Skeletal muscle tissue (tissue), 3 donors: ENCODE measurements at regions not wholly inside any gene's neighbourhood (a gene's known extent, or its start where the extent isn't known, plus 50 kb on each side); places are given as distances from the start of the nearest gene placed in this dataset.
"Not testable (repeated sequence)": the region's sequence is repeated elsewhere in the genome, so short reads cannot be mapped to it uniquely, and the experiment has no call there.

Experiments used
- H3K27ac ChIP-seq: one replicate; pipeline ENCODE4 v1.7.0; 2013; ENCODE audit warnings: mild to moderate bottlenecking, low read depth, low read length, inconsistent platforms
- H3K27me3 ChIP-seq, 3 donors: one replicate each; pipeline ENCODE4 v1.7.0; 2013; ENCODE audit warnings: low read length in 3 of 3; ENCODE audit not compliant: control insufficient read depth in 3 of 3, insufficient read depth in 3 of 3
- H3K36me3 ChIP-seq, 3 donors: one replicate each; pipeline ENCODE4 v1.7.0; 2013; ENCODE audit warnings: low read length in 3 of 3; ENCODE audit not compliant: control insufficient read depth in 3 of 3, insufficient read depth in 3 of 3
- H3K4me1 ChIP-seq, 3 donors: one replicate each; pipeline ENCODE4 v1.7.0; 2013; ENCODE audit warnings: low read length in 3 of 3, mild to moderate bottlenecking in 3 of 3; ENCODE audit not compliant: control insufficient read depth in 3 of 3, insufficient read depth in 3 of 3
- H3K4me3 ChIP-seq, 3 donors: one replicate each; pipeline ENCODE4 v1.7.0; 2013; ENCODE audit warnings: low read length in 3 of 3
- H3K9ac ChIP-seq, 3 donors: one replicate each; pipeline ENCODE4 v1.7.0; 2013; ENCODE audit warnings: low read length in 3 of 3, mild to moderate bottlenecking in 3 of 3, moderate library complexity in 2 of 3, low read depth in 1 of 3
- H3K9me3 ChIP-seq, 3 donors: one replicate each; pipeline ENCODE4 v1.7.0; 2013; ENCODE audit warnings: low read length in 3 of 3; ENCODE audit not compliant: control insufficient read depth in 3 of 3
- donor health status: Osteomylitis.

DNA sequence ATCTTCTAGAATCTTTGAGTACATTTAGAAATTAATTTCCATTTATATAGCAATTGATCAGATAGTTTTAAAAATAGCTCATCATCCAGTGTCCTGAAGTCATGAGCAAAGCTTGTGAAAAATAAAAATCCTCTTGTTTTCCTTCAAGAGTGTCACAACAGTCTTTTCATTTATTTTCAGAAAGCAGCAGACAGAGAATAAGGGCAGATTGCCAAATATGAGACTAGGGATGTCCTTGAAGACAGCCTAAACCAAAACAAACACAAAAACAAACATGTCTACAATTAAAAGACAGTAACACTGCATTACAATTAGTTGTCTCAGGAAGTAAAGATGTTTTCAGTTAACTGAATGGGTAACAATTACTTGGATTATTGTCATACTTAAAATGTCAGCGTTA, 682.8 kb downstream of the TFAP2A start:
- Histone ChIP-seq H3K9me3 (no peaks in the 10 kb centered on the region), H3K27ac (no peak overlapping the region), H3K9ac (no peak overlapping the region), H3K36me3 (no peaks in the 10 kb centered on the region), H3K4me3 (no peak overlapping the region), H3K4me1 (no peaks in the 10 kb centered on the region), H3K27me3 (no peaks in the 10 kb centered on the region)

DNA sequence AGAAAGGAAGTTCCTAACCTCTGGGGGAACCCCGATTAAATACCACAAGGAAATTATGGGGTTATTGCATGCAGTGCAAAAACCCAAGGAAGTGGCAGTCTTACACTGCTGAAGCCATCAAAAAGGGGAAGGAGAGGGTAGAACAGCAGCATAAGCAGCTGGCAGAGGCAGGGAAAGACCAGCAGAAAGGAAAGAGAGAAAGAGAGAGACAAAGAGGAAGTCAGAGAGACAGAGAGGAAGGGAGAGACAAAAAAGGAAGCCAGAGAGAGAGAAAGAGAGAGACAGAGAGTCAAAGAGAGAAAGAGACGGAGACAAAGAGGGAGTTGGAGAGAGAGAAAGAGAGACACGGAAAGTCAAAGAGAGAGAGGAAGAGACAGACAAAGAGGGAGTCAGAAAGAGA, 689.1 kb downstream of the TFAP2A start:
- not testable (repeated sequence) for H3K4me3 ChIP-seq, H3K36me3 ChIP-seq, H3K9me3 ChIP-seq, H3K27me3 ChIP-seq, H3K4me1 ChIP-seq, H3K9ac ChIP-seq, H3K27ac ChIP-seq

DNA sequence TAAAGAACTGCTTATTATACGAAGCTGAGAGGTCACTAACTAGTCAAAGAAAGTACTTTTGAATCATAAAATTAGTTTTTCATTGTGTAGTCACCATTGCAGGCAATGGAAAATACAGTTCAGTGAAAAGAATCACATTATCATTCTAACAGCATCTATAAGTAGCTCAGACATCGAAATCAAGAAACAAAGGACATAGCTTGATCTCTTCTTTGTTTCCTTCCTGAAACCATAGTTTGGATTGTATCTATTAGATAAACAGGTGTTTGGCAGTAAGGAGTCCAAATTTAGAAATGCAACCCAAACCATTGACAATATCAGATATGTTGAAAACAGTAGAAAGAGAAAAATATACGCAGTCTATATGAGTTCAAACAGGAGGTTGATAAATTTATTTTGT, 697.3 kb downstream of the TFAP2A start:
- Histone ChIP-seq H3K4me1 (no peaks in the 10 kb centered on the region), H3K9ac (no peak overlapping the region), H3K27me3 (no peaks in the 10 kb centered on the region), H3K36me3 (no peaks in the 10 kb centered on the region), H3K27ac (no peak overlapping the region), H3K9me3 (no peaks in the 10 kb centered on the region), H3K4me3 (no peak overlapping the region)

DNA sequence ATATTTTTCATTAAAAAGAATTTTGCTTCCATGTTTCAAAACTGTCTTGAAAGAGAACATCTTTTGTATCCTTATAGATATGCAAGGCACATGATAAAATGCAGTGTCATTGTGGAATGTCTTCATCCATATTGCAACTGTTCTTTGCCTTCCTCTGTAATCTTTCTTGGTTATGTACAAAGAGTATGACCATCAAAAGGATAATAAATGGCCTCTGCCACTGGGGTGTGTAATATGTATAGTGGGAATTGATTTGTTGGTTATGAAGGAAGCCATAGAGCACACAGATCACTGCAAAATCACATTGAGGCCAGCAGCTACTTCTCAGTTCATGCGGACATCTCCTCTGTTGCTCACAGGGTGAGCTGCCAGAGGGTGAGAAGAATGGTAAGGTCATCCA, 703.5 kb downstream of the TFAP2A start:
- no peak overlapping the region for H3K4me3 ChIP-seq
- no peaks in the 10 kb centered on the region for H3K36me3 ChIP-seq
- no peaks in the 10 kb centered on the region for H3K9me3 ChIP-seq
- H3K27me3 ChIP-seq: no peaks in the 10 kb centered on the region
- no peaks in the 10 kb centered on the region for H3K4me1 ChIP-seq
- no peak overlapping the region for H3K27ac ChIP-seq
- H3K9ac ChIP-seq: no peak overlapping the region

DNA sequence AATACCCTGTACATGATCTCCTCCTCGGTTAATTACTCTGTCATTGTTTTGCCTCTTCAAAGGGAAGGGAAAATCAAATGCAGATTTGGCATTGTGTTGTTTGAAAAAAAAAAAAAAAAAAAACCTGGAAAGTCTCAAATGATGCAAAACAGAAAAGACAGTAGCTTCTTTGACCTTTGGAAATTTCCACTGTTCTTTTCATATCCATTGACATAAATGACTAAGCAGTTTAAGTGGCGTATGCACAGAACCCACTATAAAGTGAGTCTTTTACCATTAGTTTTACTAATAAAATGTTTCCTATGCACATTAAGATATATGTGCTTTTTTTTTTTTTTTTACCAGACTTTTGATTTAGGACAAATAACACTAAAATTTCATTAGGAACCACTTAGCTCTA, 704.3 kb downstream of the TFAP2A start:
- H3K36me3 ChIP-seq: no peaks in the 10 kb centered on the region
- H3K9me3 ChIP-seq: no peaks in the 10 kb centered on the region
- no peak overlapping the region for H3K27ac ChIP-seq
- H3K4me1 ChIP-seq: no peaks in the 10 kb centered on the region
- no peak overlapping the region for H3K9ac ChIP-seq
- no peaks in the 10 kb centered on the region for H3K27me3 ChIP-seq
- H3K4me3 ChIP-seq: no peak overlapping the region

DNA sequence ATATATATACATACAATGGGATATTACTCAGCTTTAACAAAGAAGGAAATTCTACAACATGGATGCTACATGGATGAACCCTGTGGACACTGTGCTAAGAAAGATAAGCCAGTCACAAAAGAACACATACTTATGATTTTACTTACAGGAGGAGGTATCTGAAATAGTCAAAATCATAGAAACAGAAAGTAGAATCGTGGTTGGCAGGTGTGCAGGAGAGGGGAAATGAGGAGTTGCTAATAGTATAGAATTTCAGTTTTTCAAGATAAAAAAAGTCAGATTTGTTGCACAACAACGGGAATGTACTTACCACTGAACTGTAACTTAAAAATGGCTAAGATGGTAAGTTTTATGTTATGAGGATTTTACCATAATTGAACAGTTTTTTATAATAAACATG, 706.3 kb downstream of the TFAP2A start:
- Histone ChIP-seq H3K4me3 (no peak overlapping the region), H3K9ac (no peak overlapping the region), H3K36me3 (no peaks in the 10 kb centered on the region), H3K9me3 (no peaks in the 10 kb centered on the region), H3K27ac (no peak overlapping the region), H3K27me3 (no peaks in the 10 kb centered on the region), H3K4me1 (no peaks in the 10 kb centered on the region)

DNA sequence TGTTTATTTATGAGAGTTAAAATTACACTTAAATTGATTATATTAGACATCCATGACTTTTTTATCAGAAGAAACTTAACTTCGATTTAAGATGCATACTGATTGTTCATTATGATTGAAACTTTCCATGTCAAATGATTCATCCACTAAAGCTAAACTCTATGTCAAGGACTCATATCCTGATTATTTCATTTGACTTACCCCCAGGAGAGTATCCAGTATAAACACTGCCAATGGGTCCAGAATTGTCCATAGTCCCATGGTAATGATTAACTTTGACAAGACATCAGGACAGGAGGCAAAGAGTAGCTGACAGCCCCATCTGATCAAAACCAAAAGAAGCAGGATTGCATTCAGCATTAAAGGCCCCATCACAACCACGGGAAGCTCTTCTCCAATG, 709.9 kb downstream of the TFAP2A start:
- H3K9ac ChIP-seq: no peak overlapping the region
- H3K9me3 ChIP-seq: no peaks in the 10 kb centered on the region
- no peaks in the 10 kb centered on the region for H3K27me3 ChIP-seq
- H3K4me1 ChIP-seq: no peaks in the 10 kb centered on the region
- no peak overlapping the region for H3K27ac ChIP-seq
- H3K36me3 ChIP-seq: no peaks in the 10 kb centered on the region
- H3K4me3 ChIP-seq: no peak overlapping the region

DNA sequence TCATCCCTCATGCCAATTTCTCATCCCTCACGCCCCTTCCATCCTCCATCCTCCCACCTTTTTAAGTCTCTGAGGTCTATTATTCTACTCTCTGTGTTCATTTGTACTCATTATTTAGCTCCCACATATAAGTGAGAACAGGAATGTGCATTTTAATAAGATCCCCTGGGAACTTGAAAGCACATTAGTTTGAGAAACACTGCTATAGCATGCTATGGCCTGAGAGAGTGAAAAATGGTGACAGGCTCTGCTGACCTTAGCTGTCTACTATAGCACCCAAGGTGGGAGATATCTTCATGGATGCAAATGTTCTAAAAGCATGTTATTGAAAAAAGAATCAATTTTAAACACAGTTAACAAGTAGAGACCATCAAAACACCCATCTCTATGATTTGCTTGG, 712.0 kb downstream of the TFAP2A start:
- Histone ChIP-seq H3K9ac (no peak overlapping the region), H3K4me1 (no peaks in the 10 kb centered on the region), H3K36me3 (no peaks in the 10 kb centered on the region), H3K27ac (no peak overlapping the region), H3K27me3 (no peaks in the 10 kb centered on the region), H3K9me3 (no peaks in the 10 kb centered on the region), H3K4me3 (no peak overlapping the region)

DNA sequence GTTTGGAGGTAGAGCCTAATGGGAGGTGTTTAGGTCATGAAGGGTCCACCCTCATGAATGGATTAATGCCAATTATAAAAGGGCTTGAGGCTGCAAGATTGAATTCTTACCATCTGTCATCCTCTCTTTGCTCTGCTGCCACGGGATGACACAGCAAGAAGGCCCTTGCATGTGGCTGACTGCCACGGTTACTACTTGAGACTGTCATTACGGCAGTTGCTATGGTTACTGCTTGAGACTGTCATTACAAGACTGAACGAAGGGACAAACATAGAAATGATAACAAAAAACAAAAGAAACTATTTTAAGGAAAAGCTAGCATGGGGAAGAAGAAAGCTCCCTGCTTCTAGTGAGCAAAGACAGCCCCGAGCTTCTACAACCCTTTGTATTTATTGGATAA, 715.0 kb downstream of the TFAP2A start:
- H3K4me1 ChIP-seq: no peaks in the 10 kb centered on the region
- no peaks in the 10 kb centered on the region for H3K27me3 ChIP-seq
- H3K4me3 ChIP-seq: no peak overlapping the region
- no peak overlapping the region for H3K9ac ChIP-seq
- H3K9me3 ChIP-seq: no peaks in the 10 kb centered on the region
- H3K27ac ChIP-seq: no peak overlapping the region
- no peaks in the 10 kb centered on the region for H3K36me3 ChIP-seq

DNA sequence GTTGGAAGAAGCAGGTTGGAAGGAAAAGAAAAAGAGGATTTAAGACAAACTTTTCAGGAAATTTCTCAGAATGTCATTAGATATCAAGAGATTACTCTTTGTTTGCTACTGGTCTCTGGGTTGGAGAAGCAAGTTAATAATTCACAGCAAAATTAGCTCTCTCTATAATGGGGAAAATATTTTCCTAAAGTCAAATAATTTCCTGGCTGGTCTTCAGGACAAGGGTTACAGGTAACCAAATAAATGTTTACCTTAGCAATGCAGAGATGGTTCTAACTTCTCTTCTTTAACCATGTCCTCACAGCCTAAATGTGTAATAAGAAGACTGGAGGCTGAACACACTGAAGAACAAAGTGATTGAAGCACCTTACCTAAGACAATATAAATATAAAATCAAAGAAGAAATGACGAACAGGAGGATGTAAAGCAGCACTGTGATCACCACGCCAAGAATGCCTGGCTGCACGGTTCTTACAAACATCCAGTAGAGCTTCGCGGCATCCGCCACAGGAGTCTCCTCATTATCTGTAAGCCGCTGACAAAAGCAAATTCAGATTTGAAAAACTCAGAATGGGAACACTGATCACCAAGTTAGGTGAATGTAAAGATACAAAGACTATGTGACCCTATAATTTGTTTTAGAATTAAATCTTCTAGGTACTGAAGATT, 717.5 kb downstream of the TFAP2A start:
- no peaks in the 10 kb centered on the region for H3K36me3 ChIP-seq

DNA sequence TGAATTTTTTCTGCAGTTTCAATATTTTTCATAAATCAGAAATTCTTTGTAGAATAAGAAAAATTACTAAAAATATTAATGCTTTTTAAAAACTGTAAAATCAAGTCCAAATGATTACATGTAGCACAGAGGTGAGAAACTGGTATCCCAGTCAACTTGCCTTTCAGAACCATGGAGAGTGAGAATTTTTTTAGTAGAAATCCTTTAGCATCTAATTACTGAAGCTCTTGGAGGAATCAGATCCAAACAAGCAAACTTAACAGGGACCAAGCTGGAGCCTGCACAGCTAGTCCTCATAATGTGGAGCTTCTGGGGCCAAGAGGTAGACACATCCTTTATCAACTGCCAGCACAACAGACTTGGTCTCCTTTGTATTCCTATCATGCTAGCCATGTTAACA, 724.5 kb downstream of the TFAP2A start:
- Histone ChIP-seq H3K9ac (no peak overlapping the region), H3K4me3 (no peak overlapping the region), H3K27me3 (no peaks in the 10 kb centered on the region), H3K9me3 (no peaks in the 10 kb centered on the region), H3K36me3 (no peaks in the 10 kb centered on the region), H3K4me1 (no peaks in the 10 kb centered on the region), H3K27ac (no peak overlapping the region)

More for the DNA sequence above, 717.5 kb downstream of the TFAP2A start:
- Histone ChIP-seq H3K27ac (no peak overlapping the region), H3K9ac (no peak overlapping the region), H3K4me3 (no peak overlapping the region), H3K27me3 (no peaks in the 10 kb centered on the region), H3K9me3 (no peaks in the 10 kb centered on the region), H3K4me1 (no peaks in the 10 kb centered on the region)
